Mesodermal cell (in vitro differentiated cells): ENCODE measurements at regions not wholly inside any gene's neighbourhood (a gene's known extent, or its start where the extent isn't known, plus 50 kb on each side); places are given as distances from the start of the nearest gene placed in this dataset.

Experiments used
- H3K27ac ChIP-seq: 2 replicates; pipeline ENCODE4 v1.7.0; 2013; ENCODE audit warnings: mild to moderate bottlenecking, low read depth, low read length, moderate library complexity; ENCODE audit not compliant: severe bottlenecking
- H3K36me3 ChIP-seq: 2 replicates; pipeline ENCODE4 v1.7.1; 2013; ENCODE audit warnings: mild to moderate bottlenecking, low read length, moderate library complexity; ENCODE audit not compliant: control insufficient read depth, insufficient read depth
- H3K4me1 ChIP-seq: one replicate; pipeline ENCODE4 v1.7.1; 2013; ENCODE audit warnings: mild to moderate bottlenecking, low read length; ENCODE audit not compliant: insufficient read depth, control insufficient read depth, poor library complexity, severe bottlenecking
- H3K4me3 ChIP-seq: 2 replicates; pipeline ENCODE4 v1.7.0; 2013; ENCODE audit warnings: low read length, control low read depth, mild to moderate bottlenecking; ENCODE audit not compliant: insufficient read depth, poor library complexity, severe bottlenecking; ENCODE audit errors: extremely low read depth
- H3K9me3 ChIP-seq: 2 replicates; pipeline ENCODE4 v1.7.1; 2013; ENCODE audit warnings: mild to moderate bottlenecking, low read length, moderate library complexity; ENCODE audit not compliant: control insufficient read depth
- WGBS, 2 experiments: methylation state at CpG; one replicate each; pipeline ENCODE4 v1.1.5; 2013; ENCODE audit warnings: missing lambda C conversion rate in 2 of 2; ENCODE audit not compliant: insufficient coverage in 2 of 2; 5-methylcytosine and 5-hydroxymethylcytosine counted together

DNA sequence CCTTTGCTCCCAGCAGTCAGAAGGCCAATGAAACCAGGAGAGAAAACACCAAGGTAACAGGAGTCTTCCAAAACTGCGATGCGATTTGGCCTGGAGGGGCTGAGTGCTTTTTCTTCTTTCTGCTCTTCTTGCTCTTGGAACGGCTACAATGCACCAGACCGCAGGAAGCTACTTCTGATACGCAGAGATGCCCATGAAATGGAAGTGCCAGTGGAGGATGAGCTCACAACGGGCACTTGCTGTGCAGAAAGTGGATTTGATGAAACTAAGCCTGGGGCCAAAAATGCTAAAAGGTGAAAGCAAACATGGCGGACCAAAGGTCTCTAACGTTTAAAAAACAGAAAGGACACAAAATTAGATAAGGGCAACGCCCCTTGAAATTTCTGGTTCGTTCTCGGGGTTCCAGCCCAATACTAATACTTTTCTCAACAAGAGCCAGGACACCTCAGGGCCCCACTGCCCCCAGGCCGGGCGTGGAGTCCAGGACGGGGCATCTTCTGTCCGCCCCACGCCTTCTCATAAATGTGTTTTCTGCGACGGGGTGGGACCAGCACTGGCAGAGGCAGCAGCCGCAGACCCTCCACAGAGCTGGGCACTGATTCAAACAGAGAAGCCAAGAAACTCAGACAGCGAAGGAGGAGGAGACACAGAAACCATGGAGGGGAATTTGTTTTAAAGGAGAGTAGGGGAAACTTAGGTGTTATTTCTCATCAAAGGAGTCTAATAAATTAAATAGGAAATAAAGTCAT, 101.3 kb downstream of the CRYAA start:
- WGBS, 2 experiments: 89 to 92% methylated on average over 17 to 20 of the region's 20 CpGs
- Histone ChIP-seq H3K36me3 (no peaks in the 10 kb centered on the region), H3K4me1 (no peaks in the 10 kb centered on the region), H3K27ac (no peak overlapping the region), H3K4me3 (no peak overlapping the region), H3K9me3 (no peaks in the 10 kb centered on the region)

DNA sequence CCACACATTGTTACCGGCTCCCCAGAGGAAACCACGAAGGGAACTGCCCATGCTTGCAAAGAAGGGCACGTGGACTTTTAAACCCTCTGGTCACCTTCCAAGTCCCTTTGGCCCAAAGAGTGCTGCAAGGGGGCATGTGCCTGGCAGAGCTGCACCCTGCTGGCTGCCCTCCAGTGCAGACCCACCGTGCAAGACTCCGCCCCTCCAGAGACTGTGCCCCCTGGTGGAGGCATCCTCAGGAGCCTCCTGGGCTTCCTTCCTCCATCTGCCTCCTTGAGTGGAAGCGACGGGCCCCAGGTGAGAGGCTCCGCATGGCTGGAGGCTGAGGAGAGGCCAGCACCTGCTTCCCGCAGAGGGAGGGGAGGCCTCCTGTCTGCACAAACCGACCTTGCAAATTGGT, 100.6 kb downstream of the CRYAA start:
- no peaks in the 10 kb centered on the region for H3K36me3 ChIP-seq
- H3K9me3 ChIP-seq: no peaks in the 10 kb centered on the region
- WGBS, 2 experiments: 70 to 76% methylated on average over 9 to 10 of the region's 10 CpGs
- H3K4me1 ChIP-seq: no peaks in the 10 kb centered on the region
- no peak overlapping the region for H3K4me3 ChIP-seq
- H3K27ac ChIP-seq: no peak overlapping the region

DNA sequence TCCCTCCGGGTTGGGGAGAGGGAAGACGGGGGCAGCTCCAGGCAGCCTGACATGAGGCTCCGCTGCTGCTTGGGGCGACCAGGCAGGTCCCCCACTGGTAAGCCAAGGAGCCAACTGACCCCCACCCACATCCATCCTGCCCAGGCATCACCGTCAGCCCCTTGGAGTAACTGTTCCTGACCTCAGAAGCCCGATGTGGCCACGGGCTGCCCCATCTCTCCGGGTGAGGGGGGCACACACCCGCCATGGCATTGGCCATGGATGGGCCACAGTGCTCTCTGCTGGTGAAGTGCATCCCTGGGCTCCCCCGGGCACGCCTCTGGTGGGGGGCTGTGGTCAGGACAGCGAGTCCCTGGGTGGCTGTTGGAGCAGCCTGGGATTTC, 100.0 kb downstream of the CRYAA start:
- no peaks in the 10 kb centered on the region for H3K4me1 ChIP-seq
- H3K27ac ChIP-seq: no peak overlapping the region
- WGBS, 2 experiments: 90 to 93% methylated on average over 9 to 11 of the region's 12 CpGs
- no peaks in the 10 kb centered on the region for H3K36me3 ChIP-seq
- H3K4me3 ChIP-seq: no peak overlapping the region
- H3K9me3 ChIP-seq: no peaks in the 10 kb centered on the region

DNA sequence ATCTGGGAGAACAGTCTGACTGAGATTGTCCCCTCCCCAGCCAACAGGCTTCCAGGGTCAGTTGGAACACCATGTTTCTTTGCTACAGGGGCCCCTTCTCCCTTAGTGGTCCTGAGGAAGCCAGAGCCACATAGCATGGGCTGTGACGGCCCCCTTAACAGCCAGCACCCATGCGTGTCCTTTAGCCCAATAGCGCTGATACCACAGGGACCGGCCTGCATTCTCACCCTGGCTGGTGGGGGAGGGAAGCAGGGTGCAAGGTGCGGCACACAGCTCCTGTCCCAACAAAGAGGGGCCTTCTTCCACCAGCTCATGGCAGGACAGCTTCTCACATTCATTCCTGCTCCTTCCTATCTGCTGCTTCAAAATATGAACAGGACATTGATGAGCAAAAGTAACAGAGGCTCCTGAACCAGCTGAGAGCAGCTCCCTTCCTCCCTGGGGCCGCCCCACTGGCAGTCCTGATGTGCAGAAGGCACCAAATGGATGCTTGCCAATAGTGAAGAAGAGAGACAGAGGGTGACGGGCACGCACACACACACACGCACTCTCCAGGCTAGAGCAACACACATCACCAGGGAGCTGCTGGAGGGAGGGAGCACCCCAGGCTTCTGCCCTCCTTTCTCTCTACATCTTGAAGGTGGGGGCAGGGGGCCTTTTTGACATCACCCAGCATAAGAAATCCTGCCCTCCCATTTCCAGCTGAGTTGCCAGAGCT, 99.4 kb downstream of the CRYAA start:
- WGBS, 2 experiments: 100% methylated on average over 1 to 5 of the region's 9 CpGs
- Histone ChIP-seq H3K36me3 (no peaks in the 10 kb centered on the region), H3K4me1 (no peaks in the 10 kb centered on the region), H3K9me3 (no peaks in the 10 kb centered on the region), H3K4me3 (no peak overlapping the region), H3K27ac (no peak overlapping the region)

DNA sequence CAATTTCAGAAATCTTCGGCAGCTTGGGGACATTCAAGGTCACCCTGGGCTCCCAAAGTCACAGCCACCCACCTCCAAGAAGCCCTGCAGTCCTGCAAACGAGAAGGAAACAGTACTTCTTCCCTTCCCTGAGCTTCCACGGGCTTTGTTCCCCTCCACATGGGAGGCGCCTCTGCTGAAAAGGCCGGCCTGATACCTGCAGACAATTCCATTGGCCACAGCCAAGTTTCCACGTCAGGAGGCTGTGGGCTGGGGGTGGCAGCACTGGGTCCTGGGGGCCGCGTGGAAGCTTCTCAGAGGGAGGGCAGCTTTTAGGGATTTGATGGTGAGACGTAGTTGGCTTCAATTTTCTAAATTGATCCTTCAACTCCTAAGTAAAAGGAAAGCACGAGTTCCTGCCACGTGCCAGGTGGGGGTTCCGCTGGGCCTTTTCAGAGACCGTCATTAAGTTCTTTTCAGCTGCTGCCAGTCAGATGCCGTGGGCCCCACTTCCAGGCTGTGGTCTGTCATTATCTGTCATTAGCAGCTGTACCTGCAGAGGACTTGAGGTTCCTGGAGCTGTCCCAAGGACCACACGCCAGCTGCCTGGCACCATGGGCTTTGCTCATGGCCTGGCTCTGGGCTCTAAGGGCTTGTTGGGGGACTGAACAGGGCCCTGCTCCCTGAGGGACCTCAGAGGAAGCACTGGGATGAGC, 98.7 kb downstream of the CRYAA start:
- Histone ChIP-seq H3K4me1 (no peaks in the 10 kb centered on the region), H3K27ac (no peak overlapping the region), H3K4me3 (no peak overlapping the region), H3K36me3 (no peaks in the 10 kb centered on the region), H3K9me3 (peaks cover 2% of the 10 kb centered on the region)
- WGBS, 2 experiments: 88 to 91% methylated on average over 13 of the region's 15 CpGs

DNA sequence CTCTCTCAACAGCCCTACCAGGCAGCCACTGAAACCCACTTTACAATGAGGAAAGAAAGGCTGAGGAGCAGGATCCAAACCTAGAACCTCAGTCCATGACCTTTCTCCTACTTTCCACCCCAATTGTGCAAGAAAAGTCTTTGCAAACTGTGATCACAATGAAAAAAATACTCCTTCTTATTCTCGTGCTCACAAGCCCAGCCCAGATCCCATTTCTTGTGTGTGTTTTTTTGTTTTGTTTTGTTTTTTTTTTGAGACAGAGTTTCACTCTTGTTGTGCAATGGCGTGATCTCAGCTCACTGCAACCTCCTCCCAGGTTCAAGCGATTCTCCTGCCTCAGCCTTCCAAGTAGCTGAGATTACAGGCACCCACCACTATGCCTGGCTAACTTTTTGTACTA, 97.7 kb downstream of the CRYAA start:
- Histone ChIP-seq H3K27ac (no peak overlapping the region), H3K9me3 (peaks cover 5% of the 10 kb centered on the region), H3K4me1 (no peaks in the 10 kb centered on the region), H3K4me3 (no peak overlapping the region), H3K36me3 (no peaks in the 10 kb centered on the region)
- WGBS, 2 experiments: 92 to 100% methylated on average over 1 to 2 of the region's 3 CpGs

DNA sequence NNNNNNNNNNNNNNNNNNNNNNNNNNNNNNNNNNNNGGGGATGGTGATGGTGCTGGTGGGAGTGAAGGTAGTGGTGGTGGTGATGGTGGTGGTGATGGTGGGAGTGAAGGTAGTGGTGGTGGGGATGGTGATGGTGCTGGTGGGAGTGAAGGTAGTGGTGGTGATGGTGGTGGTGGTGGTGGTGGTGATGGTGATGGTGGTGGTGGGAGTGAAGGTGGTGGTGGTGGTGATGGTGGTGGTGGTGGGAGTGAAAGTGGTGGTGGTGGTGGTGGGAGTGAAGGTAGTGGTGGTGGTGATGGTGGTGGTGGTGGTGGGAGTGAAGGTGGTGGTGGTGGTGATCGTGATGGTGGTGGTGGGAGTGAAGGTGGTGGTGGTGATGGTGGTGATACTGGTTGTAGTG, 93.6 kb downstream of the CRYAA start:
- H3K4me3 ChIP-seq: no peak overlapping the region
- no peak overlapping the region for H3K27ac ChIP-seq
- no peaks in the 10 kb centered on the region for H3K4me1 ChIP-seq
- H3K36me3 ChIP-seq: no peaks in the 10 kb centered on the region
- WGBS, 2 experiments: no CpG with 5 or more reads among the region's 1 CpG
- peaks cover 5% of the 10 kb centered on the region for H3K9me3 ChIP-seq
